OCI-LY7 (cell line): ENCODE measurements at regions not wholly inside any gene's neighbourhood (a gene's known extent, or its start where the extent isn't known, plus 50 kb on each side); places are given as distances from the start of the nearest gene placed in this dataset.

ENCODE experiments used
- CTCF ChIP-seq: fragments of 200-600 bp; sonication (generic); conservative IDR thresholded peaks from 2 replicates; pipeline ENCODE4 v1.5.1; 2014; ENCODE audit warnings: mild to moderate bottlenecking, antibody characterized with exemption, low read length, moderate library complexity, mixed read lengths
- EZH2phosphoT487 ChIP-seq: fragments of 200-600 bp; sonication (generic); IDR thresholded peaks from 2 replicates; pipeline ENCODE4 v1.6.1; 2018; ENCODE audit warnings: low read depth, borderline replicate concordance, mild to moderate bottlenecking, mixed run types, antibody characterized with exemption, low read length, moderate library complexity, mixed read lengths

DNA sequence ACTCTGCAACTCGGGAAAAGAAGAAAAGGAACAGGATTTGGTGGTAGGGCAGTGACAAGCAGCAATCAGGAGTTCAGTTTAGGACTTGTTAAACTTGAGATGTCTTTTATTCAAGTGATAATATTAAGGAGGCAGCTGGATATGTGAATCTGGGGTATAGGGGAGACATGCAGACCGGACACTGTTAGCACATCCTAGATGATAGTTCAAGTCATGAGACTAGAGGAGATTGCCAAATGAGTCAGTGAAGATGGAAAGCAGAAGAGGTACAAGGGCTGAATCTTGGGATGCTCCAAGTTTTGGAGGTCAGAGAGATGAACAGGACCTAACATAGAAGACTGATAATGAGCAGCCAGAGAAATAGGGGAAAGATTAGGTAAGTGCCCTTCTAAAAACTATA lies 69.5 kb upstream of the PSME4 start:
- TF ChIP-seq CTCF (no peak), EZH2phosphoT487 (no peak)
